Panc1 (cell line): ENCODE measurements at regions not wholly inside any gene's neighbourhood (a gene's known extent, or its start where the extent isn't known, plus 50 kb on each side); places are given as distances from the start of the nearest gene placed in this dataset.
A peak's percentile ranks its signal among the peaks of the same experiment; 100 is the strongest.

ENCODE experiments used
- ATAC-seq: fragments of 200-7000 bp; cut with Tn5 transposase; 2 replicates; pipeline ENCODE4 v1.9.1; 2020; ENCODE audit warnings: mild to moderate bottlenecking, moderate library complexity
- BruUV-seq: library from RNA; stranded (reverse); fragments of 400-500 nt; replicated peaks from 2 replicates; lab custom pipeline; 2021; lab: Mats Ljungman, UMichigan
- CTCF ChIA-PET: fragments of 300-600 bp; sonication (Branson Sonifier 250); formaldehyde crosslinking; loops from one replicate; lab custom pipeline; 2022; ENCODE audit warnings: antibody characterized with exemption; lab: Charles Lee
- POLR2A ChIA-PET: fragments of 300-600 bp; sonication (Branson Sonifier 250); formaldehyde crosslinking; loops from one replicate; lab custom pipeline; 2022; ENCODE audit warnings: antibody characterized with exemption; lab: Charles Lee
- DNase-seq: peaks from one replicate; pipeline ENCODE4 v3.0.0-alpha.2; 2010; ENCODE audit warnings: low read depth, low spot score
- H3K27ac ChIP-seq: 2 replicates; pipeline ENCODE4 v1.5.1; 2011; ENCODE audit warnings: mild to moderate bottlenecking, low read length, inconsistent platforms
- H3K27me3 ChIP-seq: fragments of 200-500 bp; sonication (Bioruptor generic); 2 replicates; pipeline ENCODE4 v1.6.0; 2014; ENCODE audit warnings: low read length, inconsistent platforms; ENCODE audit not compliant: control insufficient read depth, insufficient read depth
- H3K36me3 ChIP-seq: fragments of 200-500 bp; sonication (Bioruptor generic); 2 replicates; pipeline ENCODE4 v1.5.1; 2014; ENCODE audit warnings: inconsistent platforms, mild to moderate bottlenecking, low read length, moderate library complexity; ENCODE audit not compliant: control insufficient read depth, insufficient read depth
- H3K4me1 ChIP-seq: 2 replicates; pipeline ENCODE4 v1.5.1; 2011; ENCODE audit warnings: inconsistent platforms, mild to moderate bottlenecking, low read length, moderate library complexity; ENCODE audit not compliant: control insufficient read depth, insufficient read depth
- H3K4me3 ChIP-seq, 2 experiments: 2 replicates each; pipeline ENCODE4 v1.5.1; 2011 to 2012; ENCODE audit warnings: low read depth in 2 of 2, low read length in 2 of 2, mild to moderate bottlenecking in 2 of 2, inconsistent platforms in 1 of 2, moderate library complexity in 1 of 2
- H3K9me3 ChIP-seq: fragments of 200-500 bp; sonication (Bioruptor generic); 2 replicates; pipeline ENCODE4 v1.5.1; 2014; ENCODE audit warnings: low read depth, mild to moderate bottlenecking, inconsistent platforms, low read length, moderate library complexity; ENCODE audit not compliant: control insufficient read depth, insufficient read depth
- POLR2AphosphoS5 ChIP-seq: IDR thresholded peaks from 2 replicates; pipeline ENCODE4 v1.6.1; 2012; ENCODE audit warnings: mild to moderate bottlenecking, low read depth, low read length, moderate library complexity
- SIN3A ChIP-seq: IDR thresholded peaks from 2 replicates; pipeline ENCODE4 v1.6.1; 2012; ENCODE audit warnings: low read depth, mild to moderate bottlenecking, low read length, moderate library complexity, borderline replicate concordance; ENCODE audit not compliant: insufficient read depth
- TCF7L2 ChIP-seq: IDR thresholded peaks from 2 replicates; pipeline ENCODE4 v1.6.1; 2011; ENCODE audit warnings: mild to moderate bottlenecking, low read depth, low read length, inconsistent platforms
- in situ Hi-C: cut with HindIII; loops from 2 replicates; pipeline ENCODE4 v1.10.0; 2016; ENCODE audit warnings: low sequenced_read_pairs, low pct_unique_long_range_greater_than_20kb
- intact Hi-C: fragments of 100-400 bp; cut with micrococcal nuclease; formaldehyde crosslinking; loops from one replicate; pipeline ENCODE4 v1.10.0; 2022; ENCODE audit not compliant: unreplicated experiment
- TF ChIP-seq, protein P1 (sequence below), 2 experiments: IDR thresholded peaks; 2 replicates each; pipeline ENCODE4 v1.6.1; 2011 to 2012; ENCODE audit warnings: low read depth in 2 of 2, control low read depth in 1 of 2, low read length in 1 of 2, mild to moderate bottlenecking in 1 of 2, moderate library complexity in 1 of 2; ENCODE audit not compliant: insufficient read depth in 1 of 2
- TF ChIP-seq, protein P2 (sequence below): fragments of 450-650 bp; IDR thresholded peaks from 2 replicates; pipeline ENCODE4 v1.5.1; 2017; ENCODE audit warnings: mild to moderate bottlenecking

DNA sequence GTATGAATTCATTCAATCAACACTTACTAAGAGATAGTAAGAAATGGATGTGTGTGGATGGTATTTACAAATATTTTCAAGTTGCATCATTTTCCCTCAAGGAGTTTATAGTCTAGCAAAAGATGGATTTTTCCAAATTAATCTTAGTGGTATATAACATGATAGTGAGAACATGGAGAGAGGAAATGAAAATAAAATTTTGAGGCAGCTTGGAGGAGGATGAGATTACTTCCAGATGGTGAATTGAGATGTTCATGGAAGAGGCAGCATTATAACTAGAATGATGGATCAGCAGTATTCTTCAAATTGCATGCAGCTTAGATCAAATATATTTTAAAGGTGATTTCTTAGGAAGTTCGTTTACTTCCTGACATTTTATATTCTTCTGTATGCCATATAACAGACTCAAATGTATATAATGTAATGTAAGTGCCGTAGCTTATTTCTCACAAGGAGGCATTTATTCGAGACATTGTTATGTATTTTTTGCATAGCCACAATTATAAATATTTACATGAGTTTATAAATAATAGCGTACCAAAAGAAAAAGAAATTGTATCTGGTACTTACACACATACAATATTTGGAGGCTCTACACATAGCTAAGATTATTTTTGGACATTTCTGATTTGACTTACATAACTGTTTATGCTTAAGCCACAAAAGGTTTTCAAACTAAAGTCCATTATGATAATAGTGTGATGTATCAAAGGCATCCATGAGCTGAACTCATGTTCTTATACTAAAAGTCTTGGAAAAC is 439.4 kb downstream of the SPRY1 start:
- DNase-seq (no peak), ATAC-seq (no peak)
- H3K4me1 ChIP-seq: no peaks in the 10 kb centered on the region; the same call in 1 of the 2 replicates
- intact Hi-C loops: no loop called here
- POLR2A ChIA-PET: no interaction called here
- TF ChIP-seq SIN3A (no peak), POLR2AphosphoS5 (no peak), TCF7L2 (no peak)
- TF ChIP-seq, protein P1, sequence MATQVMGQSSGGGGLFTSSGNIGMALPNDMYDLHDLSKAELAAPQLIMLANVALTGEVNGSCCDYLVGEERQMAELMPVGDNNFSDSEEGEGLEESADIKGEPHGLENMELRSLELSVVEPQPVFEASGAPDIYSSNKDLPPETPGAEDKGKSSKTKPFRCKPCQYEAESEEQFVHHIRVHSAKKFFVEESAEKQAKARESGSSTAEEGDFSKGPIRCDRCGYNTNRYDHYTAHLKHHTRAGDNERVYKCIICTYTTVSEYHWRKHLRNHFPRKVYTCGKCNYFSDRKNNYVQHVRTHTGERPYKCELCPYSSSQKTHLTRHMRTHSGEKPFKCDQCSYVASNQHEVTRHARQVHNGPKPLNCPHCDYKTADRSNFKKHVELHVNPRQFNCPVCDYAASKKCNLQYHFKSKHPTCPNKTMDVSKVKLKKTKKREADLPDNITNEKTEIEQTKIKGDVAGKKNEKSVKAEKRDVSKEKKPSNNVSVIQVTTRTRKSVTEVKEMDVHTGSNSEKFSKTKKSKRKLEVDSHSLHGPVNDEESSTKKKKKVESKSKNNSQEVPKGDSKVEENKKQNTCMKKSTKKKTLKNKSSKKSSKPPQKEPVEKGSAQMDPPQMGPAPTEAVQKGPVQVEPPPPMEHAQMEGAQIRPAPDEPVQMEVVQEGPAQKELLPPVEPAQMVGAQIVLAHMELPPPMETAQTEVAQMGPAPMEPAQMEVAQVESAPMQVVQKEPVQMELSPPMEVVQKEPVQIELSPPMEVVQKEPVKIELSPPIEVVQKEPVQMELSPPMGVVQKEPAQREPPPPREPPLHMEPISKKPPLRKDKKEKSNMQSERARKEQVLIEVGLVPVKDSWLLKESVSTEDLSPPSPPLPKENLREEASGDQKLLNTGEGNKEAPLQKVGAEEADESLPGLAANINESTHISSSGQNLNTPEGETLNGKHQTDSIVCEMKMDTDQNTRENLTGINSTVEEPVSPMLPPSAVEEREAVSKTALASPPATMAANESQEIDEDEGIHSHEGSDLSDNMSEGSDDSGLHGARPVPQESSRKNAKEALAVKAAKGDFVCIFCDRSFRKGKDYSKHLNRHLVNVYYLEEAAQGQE (IDR thresholded peaks at IDR 0.05; ENCODE audit: insufficient read depth in 1 of 2, low read depth in 2 of 2, low read length in 1 of 2): no peak
- TF ChIP-seq, protein P2, sequence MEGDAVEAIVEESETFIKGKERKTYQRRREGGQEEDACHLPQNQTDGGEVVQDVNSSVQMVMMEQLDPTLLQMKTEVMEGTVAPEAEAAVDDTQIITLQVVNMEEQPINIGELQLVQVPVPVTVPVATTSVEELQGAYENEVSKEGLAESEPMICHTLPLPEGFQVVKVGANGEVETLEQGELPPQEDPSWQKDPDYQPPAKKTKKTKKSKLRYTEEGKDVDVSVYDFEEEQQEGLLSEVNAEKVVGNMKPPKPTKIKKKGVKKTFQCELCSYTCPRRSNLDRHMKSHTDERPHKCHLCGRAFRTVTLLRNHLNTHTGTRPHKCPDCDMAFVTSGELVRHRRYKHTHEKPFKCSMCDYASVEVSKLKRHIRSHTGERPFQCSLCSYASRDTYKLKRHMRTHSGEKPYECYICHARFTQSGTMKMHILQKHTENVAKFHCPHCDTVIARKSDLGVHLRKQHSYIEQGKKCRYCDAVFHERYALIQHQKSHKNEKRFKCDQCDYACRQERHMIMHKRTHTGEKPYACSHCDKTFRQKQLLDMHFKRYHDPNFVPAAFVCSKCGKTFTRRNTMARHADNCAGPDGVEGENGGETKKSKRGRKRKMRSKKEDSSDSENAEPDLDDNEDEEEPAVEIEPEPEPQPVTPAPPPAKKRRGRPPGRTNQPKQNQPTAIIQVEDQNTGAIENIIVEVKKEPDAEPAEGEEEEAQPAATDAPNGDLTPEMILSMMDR: no peak
- H3K4me3 ChIP-seq: no peak overlapping the region
- BruUV-seq: no TSS peak
- no peaks in the 10 kb centered on the region for H3K27me3 ChIP-seq
- no peak overlapping the region for H3K27ac ChIP-seq
- H3K9me3 ChIP-seq: no peaks in the 10 kb centered on the region
- no peaks in the 10 kb centered on the region for H3K36me3 ChIP-seq
- in situ Hi-C loops: no loop called here
- CTCF ChIA-PET: no interaction called here

DNA sequence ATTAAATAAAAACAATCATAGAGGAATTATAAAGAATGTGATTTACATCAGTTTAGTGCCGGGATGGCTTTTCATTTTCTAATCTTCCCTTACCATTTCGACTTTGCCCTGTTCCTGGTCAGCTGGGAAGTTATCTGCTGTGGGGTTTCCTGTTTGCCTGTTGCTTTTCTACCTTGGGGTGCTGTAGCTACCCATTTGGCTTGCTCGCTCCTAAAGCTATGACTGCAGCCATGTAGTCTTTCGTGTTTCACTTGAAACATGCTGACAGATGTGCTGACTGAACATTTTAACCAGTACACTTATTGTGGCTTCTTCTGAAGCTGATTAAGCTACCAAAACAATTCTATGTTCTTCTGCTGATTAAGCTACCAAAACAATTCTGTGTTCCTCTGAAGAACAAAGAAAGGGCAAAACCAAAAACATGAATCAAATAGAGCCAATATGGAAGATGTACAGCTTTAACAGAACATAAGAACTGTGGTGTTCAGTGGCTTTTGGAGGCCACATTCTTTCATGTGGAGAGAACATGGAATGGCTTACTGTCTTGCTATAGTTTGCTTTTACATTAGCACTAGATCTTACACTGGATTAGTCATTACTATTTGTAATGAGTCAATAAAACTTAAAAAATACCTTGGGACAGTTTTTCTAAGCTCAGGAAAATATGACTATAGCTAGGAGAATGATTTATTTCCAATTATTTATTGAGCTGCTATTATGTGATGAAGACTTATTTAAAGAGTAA is 440.4 kb downstream of the SPRY1 start:
- Histone ChIP-seq H3K27me3 (no peaks in the 10 kb centered on the region), H3K9me3 (no peaks in the 10 kb centered on the region), H3K36me3 (no peaks in the 10 kb centered on the region), H3K27ac (peak overlapping the region; percentile 68; the same call in 1 of the 2 replicates), H3K4me1 (no peaks in the 10 kb centered on the region; the same call in 1 of the 2 replicates), H3K4me3 (no peak overlapping the region)
- ATAC-seq: no peak
- no peak for DNase-seq
- POLR2A ChIA-PET: no interaction called here
- CTCF ChIA-PET: no interaction called here
- in situ Hi-C loops: no loop called here
- no TSS peak for BruUV-seq
- intact Hi-C loops: no loop called here
- TF ChIP-seq, protein P1 (IDR thresholded peaks at IDR 0.05; ENCODE audit: insufficient read depth in 1 of 2, low read depth in 2 of 2, low read length in 1 of 2): no peak
